Lower leg skin (tissue), 4 donors: ENCODE measurements at regions not wholly inside any gene's neighbourhood (a gene's known extent, or its start where the extent isn't known, plus 50 kb on each side); places are given as distances from the start of the nearest gene placed in this dataset.

Experiments
- DNase-seq, 2 donors: peaks; one replicate each; pipeline ENCODE4 v3.0.0-alpha.2; 2019; ENCODE audit warnings: low spot score in 2 of 2
- H3K4me3 ChIP-seq: fragments of 200-600 bp; sonication (generic); 2 replicates; pipeline ENCODE4 v1.5.1; 2017; ENCODE audit warnings: mild to moderate bottlenecking, low read depth; ENCODE audit not compliant: poor library complexity, severe bottlenecking
- CTCF ChIP-seq, 3 donors: fragments of 450-650 bp; IDR thresholded peaks; one replicate each; pipeline ENCODE4 v1.5.1; 2016; ENCODE audit warnings: antibody characterized with exemption in 3 of 3, mild to moderate bottlenecking in 3 of 3, moderate library complexity in 2 of 3
- POLR2A ChIP-seq, 2 donors: fragments of 450-650 bp; IDR thresholded peaks; one replicate each; pipeline ENCODE4 v1.6.1; 2016 to 2017; ENCODE audit warnings: antibody characterized with exemption in 2 of 2, mild to moderate bottlenecking in 1 of 2, moderate library complexity in 1 of 2
- WGBS, 2 donors: methylation state at CpG; one replicate each; pipeline ENCODE4 v1.1.5; 2018; 5-methylcytosine and 5-hydroxymethylcytosine counted together
- intact Hi-C: fragments of 100-400 bp; cut with DNase I; formaldehyde crosslinking; loops from one replicate; pipeline ENCODE4 v1.15.0; 2023; ENCODE audit warnings: low total_unique reads

GRCh38 chr12:4176168-4176567 is 97.4 kb upstream of the CCND2 start:
- intact Hi-C loops, result no loop called here
- TF ChIP-seq CTCF (IDR thresholded peaks at IDR 0.05) (no peak), POLR2A (IDR thresholded peaks at IDR 0.05) (no peak)
- no peak overlapping the region for H3K4me3 ChIP-seq
- no peak for DNase-seq

- DNase-seq, result no peak
- WGBS, 2 donors, result 80 to 81% methylated on average over 3 of the region's 3 CpGs
- TF ChIP-seq POLR2A (IDR thresholded peaks at IDR 0.05) (no peak), CTCF (IDR thresholded peaks at IDR 0.05) (no peak)
- intact Hi-C loops, result no loop called here
- no peak overlapping the region for H3K4me3 ChIP-seq
Measured at GRCh38 chr12:4174417-4174816, 99.1 kb upstream of the CCND2 start.

GRCh38 chr12:4172999-4173398 is 100.6 kb upstream of the CCND2 start:
- DNase-seq, result no peak
- WGBS, 2 donors, result 45 to 64% methylated on average over 4 of the region's 4 CpGs
- intact Hi-C loops, result no loop called here
- H3K4me3 ChIP-seq, result no peak overlapping the region
- TF ChIP-seq CTCF (IDR thresholded peaks at IDR 0.05) (no peak), POLR2A (IDR thresholded peaks at IDR 0.05) (no peak)

- DNase-seq, result no peak
- H3K4me3 ChIP-seq, result no peak overlapping the region
- 91 to 93% methylated on average over 3 of the region's 3 CpGs for WGBS, 2 donors
- intact Hi-C loops, result no loop called here
- TF ChIP-seq POLR2A (IDR thresholded peaks at IDR 0.05), result no peak
- TF ChIP-seq CTCF (IDR thresholded peaks at IDR 0.05), result no peak
Measured at GRCh38 chr12:4171742-4172141, 101.8 kb upstream of the CCND2 start.

- intact Hi-C loops, result no loop called here
Measured at GRCh38 chr12:4169959-4170358, 103.6 kb upstream of the CCND2 start.

More at GRCh38 chr12:4169959-4170358, 103.6 kb upstream of the CCND2 start:
- DNase-seq, result no peak
- no peak overlapping the region for H3K4me3 ChIP-seq
- TF ChIP-seq CTCF (IDR thresholded peaks at IDR 0.05) (no peak), POLR2A (IDR thresholded peaks at IDR 0.05) (no peak)
- WGBS, 2 donors, result 70 to 79% methylated on average over 4 of the region's 4 CpGs
